ENCODE measurements at regions not wholly inside any gene's neighbourhood (a gene's known extent, or its start where the extent isn't known, plus 50 kb on each side); places are given as distances from the start of the nearest gene placed in this dataset.
"Not testable (repeated sequence)": the region's sequence is repeated elsewhere in the genome, so short reads cannot be mapped to it uniquely, and the experiment has no call there.

DNA sequence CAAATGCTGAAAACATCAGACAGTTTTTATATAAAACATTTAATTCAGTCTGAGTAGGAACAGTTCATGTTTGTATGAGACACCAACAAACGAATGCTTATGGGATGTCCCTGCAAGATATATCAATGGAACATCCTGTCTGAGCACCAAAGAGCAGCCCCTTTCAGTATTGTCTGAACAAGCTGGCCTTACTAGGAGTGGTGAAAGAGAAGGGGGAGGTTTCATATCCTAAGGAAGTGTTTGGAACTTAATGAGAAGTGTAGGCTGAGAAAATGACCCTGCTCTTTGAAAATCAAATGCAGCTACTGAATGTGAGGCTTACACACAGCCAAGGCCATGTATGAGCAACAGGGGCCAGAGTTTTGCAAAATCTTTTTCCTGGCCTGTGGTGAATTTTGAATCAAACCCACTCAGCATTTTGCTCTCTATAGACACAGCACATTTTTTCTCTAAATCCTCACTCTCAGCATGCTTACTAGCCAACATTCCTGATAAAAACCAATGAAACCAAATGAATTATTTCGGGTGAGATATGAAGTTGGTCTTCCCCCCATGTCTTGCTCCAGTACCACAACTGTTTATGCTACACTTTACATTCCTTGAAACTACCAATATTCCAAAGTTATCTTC, 119.4 kb downstream of the LUZP4 start:
- no peak for DNase-seq

DNA sequence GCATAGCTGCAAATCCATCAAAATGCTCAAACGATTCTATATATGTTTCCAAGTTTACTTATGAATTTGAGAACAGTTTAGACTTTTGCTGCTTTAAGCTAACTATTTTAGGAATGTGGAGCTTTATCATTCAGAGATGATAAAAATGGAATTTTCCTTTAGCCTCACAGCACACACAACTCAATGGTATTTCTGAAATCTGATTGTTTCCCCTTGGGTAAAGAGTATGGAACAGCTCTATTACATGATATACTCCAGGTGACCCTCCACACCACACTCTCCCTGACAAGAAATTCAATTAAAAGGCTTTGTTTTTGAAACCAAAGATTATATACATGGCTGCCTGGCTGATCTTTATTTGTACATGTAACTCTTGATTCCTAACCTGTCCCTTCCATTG, 120.0 kb downstream of the LUZP4 start:
- DNase-seq, result no peak

DNA sequence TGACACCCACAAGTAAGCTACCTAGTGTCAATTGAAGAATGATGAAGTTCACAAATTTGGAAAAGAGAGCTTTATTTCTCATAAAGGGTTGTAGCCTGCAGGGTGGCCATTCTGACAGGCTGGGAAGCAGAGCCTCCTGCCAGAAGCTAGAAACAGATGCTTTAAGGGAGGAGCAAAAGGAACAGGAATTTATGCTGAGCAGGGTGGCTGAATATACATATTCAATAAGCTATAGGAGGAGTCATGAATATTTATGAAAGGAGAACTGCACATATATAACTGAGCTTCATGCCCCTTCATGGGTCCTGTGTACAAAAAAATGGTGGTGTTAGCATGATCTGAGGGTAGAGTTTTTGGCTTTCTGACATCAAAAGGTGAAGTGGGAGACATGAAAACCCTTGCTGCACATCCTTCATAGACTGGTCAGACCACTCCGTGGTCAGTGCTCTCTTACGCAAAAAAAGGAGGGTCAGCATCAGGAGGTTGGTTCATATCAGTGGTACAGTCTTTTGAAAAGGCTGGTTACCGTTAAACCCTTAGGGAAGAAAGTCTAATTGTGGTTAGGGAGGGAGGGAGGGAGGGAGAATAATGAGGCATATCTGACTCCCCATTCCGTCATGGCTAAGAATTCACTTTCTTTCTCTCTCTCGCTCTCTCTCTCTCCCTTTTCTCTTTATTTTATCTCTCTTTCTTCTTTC, 121.4 kb downstream of the LUZP4 start:
- DNase-seq, result no peak

DNA sequence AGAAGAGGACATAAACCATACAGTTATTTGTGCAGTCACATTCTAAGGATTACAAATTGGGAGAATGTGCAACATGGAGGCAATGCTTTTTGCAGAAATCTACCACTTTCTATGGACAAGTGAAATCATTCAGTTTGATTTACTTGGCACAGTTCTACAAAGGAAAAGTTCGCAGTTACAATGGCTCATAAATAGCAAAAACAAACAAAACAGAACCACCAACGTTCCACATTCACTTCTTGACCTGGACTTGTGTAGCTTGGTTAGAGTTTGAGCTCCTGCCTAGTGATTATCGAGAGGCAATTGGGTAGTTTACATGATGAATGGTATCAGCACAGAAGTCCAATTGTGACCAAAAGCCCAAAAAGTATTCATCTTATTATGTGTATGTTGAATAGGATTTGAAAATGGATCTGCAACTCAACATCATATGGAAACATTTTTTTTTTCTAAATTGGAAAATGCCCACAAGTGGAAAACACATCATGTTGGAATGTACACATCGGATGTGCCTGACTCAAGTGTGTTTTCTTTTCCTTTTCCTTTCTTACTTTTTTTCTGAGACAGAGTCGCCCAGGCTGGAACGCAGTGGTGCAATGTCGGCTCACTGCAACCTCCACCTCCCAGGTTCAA, 123.8 kb downstream of the LUZP4 start:
- DNase-seq, result no peak

DNA sequence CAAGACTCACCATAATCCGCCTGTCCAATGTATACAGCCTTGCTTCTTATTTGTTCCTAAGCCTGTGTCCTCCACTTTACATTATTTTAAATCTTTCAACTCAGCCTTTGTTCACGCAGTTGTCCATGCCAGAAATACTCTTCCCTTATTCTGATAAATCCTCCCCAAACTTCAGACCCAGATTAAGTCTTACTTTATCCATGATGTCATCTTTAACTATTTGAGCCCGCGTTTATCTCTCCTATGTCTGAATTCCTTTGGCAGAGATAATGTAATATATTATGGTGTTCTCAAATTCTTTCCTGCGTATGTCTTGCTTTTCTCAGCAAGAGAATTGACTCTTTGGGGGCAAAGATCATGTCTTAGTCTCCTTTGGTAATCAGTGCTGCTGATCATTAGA, 129.6 kb downstream of the LUZP4 start:
- no peak for DNase-seq

DNA sequence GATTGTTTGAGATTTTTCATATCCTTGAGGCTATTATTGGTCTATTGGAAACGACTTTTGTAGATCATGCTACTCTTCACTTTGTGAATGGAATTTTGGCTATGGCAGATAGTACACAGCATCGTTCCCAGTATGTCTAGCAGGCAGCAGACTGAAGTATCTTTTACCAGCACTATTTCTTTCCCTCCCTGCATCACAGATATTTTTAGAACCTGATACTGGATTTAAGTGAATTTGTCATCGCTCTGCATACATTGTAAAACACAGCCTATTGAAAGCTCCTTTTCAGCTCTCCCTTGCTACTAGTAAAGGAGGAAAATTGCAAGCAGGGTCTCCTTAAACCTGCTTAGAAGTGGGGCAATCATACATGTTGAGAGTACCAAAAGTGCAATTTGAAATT, 133.6 kb downstream of the LUZP4 start:
- DNase-seq, result no peak

DNA sequence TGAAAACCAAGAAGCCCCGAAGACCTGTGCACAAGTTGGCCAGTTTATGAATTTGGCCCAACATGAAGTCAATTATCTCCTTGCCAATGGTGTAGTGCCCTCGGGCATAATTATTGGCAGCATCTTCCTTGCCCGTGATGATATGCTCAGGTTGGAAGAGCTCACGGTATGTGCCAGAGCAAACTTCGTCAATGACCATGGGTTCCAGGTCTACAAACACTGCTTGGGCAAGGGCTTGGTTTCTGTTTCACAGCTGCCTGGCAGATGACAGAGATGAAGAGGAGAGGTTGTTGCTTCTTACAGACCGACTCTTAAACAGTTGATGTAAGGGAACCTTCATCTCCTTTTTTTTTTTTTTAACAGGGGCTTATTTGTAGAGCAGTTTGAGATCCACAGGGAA, 135.6 kb upstream of the PLS3 start:
- no peak for DNase-seq

DNA sequence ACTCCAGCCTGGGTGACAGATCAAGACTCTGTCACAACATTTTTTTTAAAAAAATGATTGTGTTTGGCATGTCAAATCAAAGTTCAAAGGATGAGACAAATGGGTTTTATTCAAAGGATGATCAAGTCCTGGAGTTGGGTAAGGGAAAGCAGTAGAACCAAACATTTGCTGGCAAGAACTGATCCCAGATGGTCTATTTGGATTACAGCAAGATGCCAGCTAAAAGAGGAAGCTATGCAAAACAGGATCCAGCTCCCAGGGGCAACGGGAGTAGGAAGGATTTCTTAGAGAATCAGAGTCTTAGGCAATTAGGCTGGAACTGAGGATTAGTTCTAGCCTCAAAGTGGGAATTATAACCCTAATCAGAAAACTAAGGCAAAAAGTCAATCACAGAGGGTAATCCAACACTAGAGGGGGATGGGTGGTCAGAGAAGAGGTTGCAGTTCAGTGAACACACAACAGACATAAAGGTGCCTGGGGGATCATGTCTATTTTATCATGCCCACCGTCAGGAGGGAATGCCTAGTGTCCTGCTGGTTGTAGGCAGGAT, 133.0 kb upstream of the PLS3 start:
- peak in 3 of 4 experiments; percentile 2 to 16 (median 7) for DNase-seq

DNA sequence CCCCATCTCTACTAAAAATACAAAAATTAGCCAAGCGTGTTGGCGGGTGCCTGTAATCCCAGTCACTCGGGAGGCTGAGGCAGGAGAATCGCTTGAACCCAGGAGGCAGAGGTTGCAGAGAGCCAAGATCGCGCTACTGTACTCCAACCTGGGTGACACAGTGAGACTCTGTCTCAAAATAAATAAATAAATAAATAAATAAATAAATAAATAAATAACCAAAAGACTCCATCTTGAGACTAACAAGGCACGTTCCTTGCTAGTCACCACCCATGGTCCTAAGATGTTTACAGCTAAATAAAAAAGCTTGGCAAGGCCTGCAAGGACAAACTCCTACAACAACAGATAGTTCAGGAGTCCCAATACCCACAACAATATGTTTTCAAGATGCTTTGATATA, 126.1 kb upstream of the PLS3 start:
- not testable (repeated sequence) for DNase-seq

DNA sequence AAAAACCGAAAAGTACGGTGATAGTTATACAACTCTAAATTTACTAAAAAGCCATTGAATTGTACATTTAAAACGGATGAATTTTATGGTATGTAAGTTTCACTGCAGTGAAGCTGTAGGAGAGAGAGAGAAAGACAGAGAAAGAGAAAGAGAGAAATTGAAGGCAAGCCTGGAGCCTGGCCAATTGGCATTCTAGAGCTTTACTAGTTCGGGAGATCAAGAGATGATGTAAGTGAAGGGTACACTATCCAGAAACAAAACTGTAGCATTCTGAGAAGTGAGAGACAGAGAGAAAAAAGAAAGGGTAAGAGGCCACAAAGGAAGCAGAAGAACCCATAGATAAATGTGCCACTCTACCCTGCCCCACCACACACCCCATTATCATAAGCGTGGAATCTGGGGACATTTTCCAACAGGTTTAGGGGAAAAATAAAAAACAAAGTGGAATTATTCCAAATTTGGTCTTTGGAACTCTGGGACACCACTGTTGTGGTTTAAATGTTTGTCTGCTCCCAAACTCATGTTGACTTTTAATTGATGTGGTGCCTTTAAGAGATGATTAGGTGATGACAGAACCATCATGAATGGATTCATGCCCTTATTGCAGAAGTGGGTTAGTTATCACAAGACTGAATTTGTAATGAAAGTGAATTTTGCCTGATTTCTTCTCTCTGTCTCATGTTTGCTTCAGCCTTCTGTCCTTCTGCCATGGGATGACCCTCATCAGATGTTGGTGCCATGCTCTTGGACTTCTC, 123.0 kb upstream of the PLS3 start:
- no peak for DNase-seq

DNA sequence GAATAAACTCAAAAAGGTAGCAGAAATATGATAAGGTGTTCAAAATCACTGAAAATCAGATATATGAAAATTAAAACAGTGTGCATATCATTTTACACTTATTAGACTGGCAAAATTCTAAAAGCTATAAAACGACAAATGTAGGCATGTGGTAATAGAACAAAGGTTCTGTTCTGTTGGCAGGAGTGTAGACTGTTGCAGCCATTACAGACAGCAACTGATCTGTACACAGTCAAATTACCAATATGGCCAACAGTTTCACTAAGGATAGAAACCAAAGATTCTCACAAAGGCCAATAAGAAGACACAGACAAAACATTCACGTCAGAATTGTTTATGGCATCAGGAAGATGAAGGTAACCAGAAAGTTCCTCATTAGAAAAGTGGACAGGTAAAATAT, 112.8 kb upstream of the PLS3 start:
- no peak for DNase-seq

DNA sequence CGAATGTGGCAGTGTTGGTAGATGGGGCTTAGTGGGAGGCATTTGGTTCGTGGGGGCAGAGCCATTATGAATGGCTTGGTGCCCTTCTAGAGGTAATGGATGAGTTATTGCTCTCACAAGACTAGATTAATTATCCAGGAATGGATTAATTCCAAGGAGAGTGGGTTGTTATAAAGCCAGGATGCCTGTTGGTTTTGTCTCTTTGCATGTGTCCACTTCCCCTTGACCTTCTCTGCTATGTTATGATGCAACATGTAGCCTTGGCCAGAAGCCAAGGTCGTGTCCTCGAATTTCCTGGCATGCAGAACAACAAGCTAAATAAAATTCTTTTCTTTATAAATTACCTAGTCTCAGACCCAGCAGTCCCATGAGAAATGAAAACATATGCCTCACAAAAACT, 111.2 kb upstream of the PLS3 start:
- DNase-seq, result peak; percentile 51 to 75 (median 62)

DNA sequence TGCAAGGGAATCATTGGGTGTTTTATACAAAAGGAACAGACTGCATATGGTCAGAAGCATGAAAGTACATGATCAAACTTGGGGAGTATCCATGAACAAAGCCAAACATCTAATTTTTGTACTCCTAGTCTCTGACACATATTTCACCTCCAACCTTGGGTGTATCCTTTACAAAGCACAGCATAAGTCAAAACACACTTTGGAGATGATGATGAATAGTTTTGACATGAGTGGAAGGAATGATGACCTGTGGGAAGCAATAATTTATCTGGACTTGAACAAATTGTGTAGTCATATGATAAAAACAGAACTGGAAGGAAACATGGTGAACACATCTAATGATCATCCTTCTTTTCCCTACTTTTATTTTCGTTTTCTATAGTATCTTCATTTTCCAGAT, 108.7 kb upstream of the PLS3 start:
- DNase-seq, result no peak

DNA sequence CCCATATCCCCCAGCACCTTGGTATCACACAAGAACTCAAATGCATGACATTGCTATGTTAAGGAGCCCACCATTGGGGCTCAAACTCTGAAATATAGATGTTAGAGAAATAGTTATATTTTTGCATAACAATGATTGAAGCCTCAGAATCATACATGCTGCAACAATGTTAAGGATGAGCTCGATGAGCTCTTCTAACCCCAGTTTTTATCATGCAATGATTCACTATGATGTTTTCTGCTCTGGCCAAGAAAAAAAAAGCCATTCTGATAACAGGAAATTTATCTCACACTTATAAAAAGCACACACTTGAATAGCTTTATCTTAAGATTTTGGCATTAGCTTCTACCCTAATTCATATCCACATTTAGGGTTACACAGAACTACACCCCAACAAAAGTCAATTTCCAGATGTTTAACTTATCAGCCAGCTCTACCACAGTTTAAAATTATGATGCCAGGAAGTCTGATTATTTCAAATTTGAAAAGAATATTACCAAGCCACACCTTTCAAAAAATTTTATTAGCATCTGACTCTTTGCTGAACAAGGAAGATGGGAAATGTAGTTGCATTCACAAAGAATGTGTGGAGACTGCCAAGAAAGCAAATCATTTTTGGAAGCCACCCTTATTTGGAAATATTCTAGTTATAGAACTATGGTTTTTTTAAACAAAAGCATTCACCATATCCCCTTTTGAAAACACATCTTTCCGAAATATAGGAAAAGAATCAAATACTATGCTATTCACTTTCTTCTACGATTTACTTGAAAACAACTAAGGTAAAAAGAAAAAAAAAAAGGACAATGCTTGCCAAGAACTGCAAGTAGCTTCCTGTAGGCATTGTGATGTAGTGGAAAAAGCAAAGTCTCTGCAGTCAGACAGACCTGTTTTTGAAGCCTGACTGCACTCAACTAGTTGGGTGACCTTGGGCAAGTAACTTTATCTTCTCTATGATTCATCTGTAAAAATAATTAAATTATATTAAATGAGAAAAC, 100.8 kb upstream of the PLS3 start:
- DNase-seq, result no peak

DNA sequence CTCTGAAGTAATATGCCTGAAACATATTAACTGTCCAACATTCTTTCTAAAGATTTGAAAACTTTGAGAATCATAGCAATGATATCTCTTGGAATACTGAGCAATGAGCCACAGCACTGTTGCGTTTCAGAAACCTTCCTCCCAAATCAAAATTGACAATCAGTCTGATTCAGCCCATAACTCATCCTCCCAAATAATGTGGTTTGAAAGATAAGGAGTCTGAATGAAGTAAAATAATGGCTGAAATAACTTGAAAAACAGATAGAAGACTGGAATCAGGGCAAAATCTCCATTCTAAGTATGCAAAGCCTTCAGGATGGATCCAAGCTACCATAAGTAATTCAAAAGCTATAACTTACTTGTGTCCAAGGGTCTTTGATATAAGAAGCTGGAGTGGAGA, 98.6 kb upstream of the PLS3 start:
- no peak for DNase-seq

DNA sequence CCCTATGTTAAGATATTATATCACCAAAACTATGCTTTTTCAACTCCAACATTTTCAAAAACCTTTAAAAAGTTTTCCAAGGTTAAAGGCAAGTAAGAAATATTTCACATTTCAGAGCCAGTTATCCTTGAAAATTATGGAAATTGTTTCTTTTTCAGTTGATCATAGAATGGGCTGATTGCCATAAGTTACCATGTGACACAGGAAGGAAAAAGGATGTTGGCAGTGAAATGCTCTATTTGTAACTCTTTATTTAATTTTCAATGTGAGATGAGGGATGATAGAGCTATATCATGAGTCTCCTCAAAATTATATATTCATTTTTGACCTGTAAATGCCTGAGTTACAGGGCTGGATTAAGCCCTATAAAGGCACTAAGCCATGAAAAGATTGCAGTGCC, 93.0 kb upstream of the PLS3 start:
- DNase-seq, result no peak

DNA sequence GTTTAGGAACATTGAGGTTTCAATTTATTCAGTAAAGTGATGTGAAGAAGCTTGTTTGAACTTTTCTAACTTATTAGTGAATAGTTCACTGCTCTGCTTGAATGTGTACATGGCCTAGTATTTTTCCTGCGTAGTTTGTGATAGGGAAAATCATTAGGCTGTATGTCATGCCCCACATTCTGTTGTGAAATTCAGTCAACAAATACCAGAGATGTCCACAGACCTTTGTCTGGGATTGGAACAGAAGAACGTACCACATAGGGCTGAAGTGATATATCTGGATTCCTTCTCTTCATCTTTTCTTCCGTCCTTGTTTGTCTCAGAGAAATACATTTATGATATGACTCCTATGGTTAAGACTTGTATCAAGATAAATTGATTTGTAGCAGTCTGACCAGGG, 88.8 kb upstream of the PLS3 start:
- no peak for DNase-seq

DNA sequence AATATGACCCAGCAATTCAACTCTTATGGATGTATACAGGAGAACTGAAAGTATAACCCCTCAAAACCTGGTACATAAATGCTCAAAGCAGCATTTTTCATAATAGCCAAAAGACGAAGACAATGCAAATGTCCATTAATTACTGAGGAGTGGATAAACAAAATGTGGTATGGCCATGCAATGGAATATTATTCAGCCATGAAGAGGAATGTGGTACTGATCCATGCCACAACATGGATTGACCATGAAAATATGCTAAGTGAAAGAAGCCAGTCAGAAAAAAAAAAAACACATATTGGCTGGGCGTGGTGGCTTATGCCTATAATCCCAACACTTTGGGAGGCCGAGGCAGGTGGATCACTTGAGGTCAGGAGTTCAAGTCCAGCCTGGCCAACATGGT, 74.5 kb upstream of the PLS3 start:
- DNase-seq, result no peak

DNA sequence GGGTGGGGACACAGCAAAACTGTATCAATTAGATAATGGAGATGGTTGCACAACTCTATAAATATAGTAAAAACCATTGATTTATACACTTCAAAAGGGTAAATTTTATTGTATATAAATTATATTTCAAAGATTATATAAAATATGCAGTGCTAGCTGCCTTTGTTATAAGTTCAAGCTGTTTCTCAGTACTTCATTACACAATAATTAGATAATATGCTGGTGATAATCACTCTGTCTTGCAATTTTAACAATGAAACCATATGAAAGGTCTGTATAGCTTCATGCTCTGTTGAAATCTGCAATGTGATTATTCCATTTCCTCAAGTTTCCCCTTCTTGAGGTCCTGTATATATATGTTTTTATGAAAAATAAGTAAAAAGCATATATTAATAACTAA, 73.4 kb upstream of the PLS3 start:
- no peak for DNase-seq

DNA sequence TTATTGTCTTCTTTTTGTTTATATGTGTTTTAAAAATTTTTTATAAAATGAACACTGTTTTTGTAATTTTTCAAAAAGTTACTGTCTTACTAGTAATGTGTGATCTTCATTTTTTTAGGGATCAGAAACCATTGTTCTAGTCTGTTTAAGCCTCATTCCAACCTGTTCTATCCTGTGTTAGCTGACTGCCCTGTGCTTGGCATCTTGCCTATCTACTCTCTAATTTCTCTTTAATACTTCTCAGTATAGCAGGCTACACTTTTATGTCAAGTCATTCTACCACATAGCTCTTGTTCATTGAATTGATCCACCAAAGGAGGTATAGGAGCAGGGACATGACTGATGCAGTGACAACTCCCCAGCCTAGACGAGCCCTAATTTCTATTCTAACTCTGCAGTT, 70.2 kb upstream of the PLS3 start:
- no peak for DNase-seq

DNA sequence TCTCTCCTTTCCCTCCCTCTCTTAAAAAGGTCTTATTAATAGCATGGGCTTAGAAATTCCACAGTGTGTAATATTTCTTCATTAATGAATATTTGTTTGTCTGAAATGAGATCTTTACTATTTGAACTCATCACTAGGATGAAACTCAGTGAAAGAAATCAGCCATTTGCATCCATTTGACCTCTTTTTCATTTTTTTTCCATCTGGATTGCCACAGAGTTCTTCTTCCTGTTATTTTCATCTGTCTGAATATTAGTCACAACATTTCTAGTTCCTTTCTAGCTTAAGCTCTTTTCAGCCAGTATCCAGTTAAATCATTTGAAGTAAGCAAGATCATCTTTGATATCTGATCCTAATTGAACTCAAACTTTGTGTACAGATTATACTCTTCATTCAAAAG, 69.2 kb upstream of the PLS3 start:
- peak in 2 of 4 experiments; percentile 27 to 39 for DNase-seq

DNA sequence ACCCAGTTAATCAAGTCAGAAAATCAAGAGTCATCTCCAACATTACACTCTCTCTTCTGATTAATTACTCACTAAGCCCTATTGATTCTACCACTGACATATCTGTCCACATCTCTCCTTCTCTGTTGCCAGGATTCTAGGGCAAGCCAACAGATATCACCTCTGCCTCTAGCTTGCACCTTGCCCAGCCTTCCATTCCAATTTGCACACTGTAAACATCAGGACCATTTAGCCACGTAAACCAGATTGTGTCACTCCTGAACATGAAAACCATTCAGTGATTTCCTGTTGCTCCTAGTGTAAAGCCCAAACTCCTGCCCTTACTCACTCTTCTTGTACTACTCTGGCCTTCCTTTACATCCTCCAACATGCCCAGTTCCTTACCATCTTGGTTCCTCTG, 68.0 kb upstream of the PLS3 start:
- DNase-seq, result no peak
